ENCODE measurements at regions not wholly inside any gene's neighbourhood (a gene's known extent, or its start where the extent isn't known, plus 50 kb on each side); places are given as distances from the start of the nearest gene placed in this dataset.

- TF ChIP-seq CTCF (IDR thresholded peaks at IDR 0.05; ENCODE audit: low read depth, low read length, poor library complexity, severe bottlenecking) (no peak), EZH2phosphoT487 (IDR thresholded peaks at IDR 0.05; ENCODE audit: borderline replicate concordance, low read length) (no peak)
Observed at GRCh38 chr12:60014436-60014835, 418.6 kb downstream of the SLC16A7 start.

All from DOHH2 (cell line).